H9 (cell line): ENCODE measurements at regions not wholly inside any gene's neighbourhood (a gene's known extent, or its start where the extent isn't known, plus 50 kb on each side); places are given as distances from the start of the nearest gene placed in this dataset.

Experiments used
- DNase-seq: peaks from one replicate; pipeline ENCODE4 v3.0.0-alpha.2; 2017
- H2AFZ ChIP-seq: one replicate; pipeline ENCODE4 v1.6.1; 2013; ENCODE audit warnings: mild to moderate bottlenecking, low read length, control low read depth, moderate library complexity
- H2AK5ac ChIP-seq: 2 replicates; pipeline ENCODE4 v1.6.1; 2013; ENCODE audit warnings: low read length, control low read depth, mixed read lengths; ENCODE audit not compliant: insufficient read length
- H2BK120ac ChIP-seq: one replicate; pipeline ENCODE4 v1.6.1; 2013; ENCODE audit warnings: low read depth, mild to moderate bottlenecking, low read length, control low read depth, inconsistent platforms; ENCODE audit not compliant: poor library complexity, severe bottlenecking
- H2BK12ac ChIP-seq: 2 replicates; pipeline ENCODE4 v1.6.1; 2013; ENCODE audit warnings: low read length, control low read depth, mixed read lengths, low read depth; ENCODE audit not compliant: insufficient read length
- H2BK15ac ChIP-seq: 2 replicates; pipeline ENCODE4 v1.6.1; 2013; ENCODE audit warnings: low read depth, low read length, control low read depth
- H2BK20ac ChIP-seq: one replicate; pipeline ENCODE4 v1.6.1; 2013; ENCODE audit warnings: low read depth, mild to moderate bottlenecking, low read length, control low read depth, inconsistent platforms; ENCODE audit not compliant: poor library complexity, severe bottlenecking
- H2BK5ac ChIP-seq: 2 replicates; pipeline ENCODE4 v1.6.1; 2013; ENCODE audit warnings: low read length, control low read depth, mixed read lengths; ENCODE audit not compliant: insufficient read length
- H3K14ac ChIP-seq: 2 replicates; pipeline ENCODE4 v1.6.1; 2013; ENCODE audit warnings: low read length, control low read depth; ENCODE audit not compliant: insufficient read depth
- H3K18ac ChIP-seq: 2 replicates; pipeline ENCODE4 v1.6.1; 2013; ENCODE audit warnings: low read depth, mild to moderate bottlenecking, mixed read lengths, low read length, control low read depth; ENCODE audit not compliant: insufficient read length
- H3K23ac ChIP-seq: 2 replicates; pipeline ENCODE4 v1.6.1; 2013; ENCODE audit warnings: low read length, control low read depth, mixed read lengths, low read depth; ENCODE audit not compliant: insufficient read length
- H3K23me2 ChIP-seq: 2 replicates; pipeline ENCODE4 v1.6.1; 2013; ENCODE audit warnings: low read depth, mild to moderate bottlenecking, mixed read lengths, low read length, control low read depth; ENCODE audit not compliant: insufficient read length, poor library complexity, severe bottlenecking
- H3K27ac ChIP-seq: 2 replicates; pipeline ENCODE4 v1.5.1; 2013; ENCODE audit warnings: low read length, control low read depth, mixed read lengths, low read depth; ENCODE audit not compliant: insufficient read length
- H3K27me3 ChIP-seq: 2 replicates; pipeline ENCODE4 v1.6.1; 2013; ENCODE audit warnings: low read length, control low read depth, inconsistent platforms; ENCODE audit not compliant: insufficient read depth
- H3K4ac ChIP-seq: 2 replicates; pipeline ENCODE4 v1.6.1; 2013; ENCODE audit warnings: low read depth, mild to moderate bottlenecking, control low read depth, inconsistent platforms, low read length, moderate library complexity
- H3K4me1 ChIP-seq: 2 replicates; pipeline ENCODE4 v1.6.1; 2013; ENCODE audit warnings: low read length, control low read depth, inconsistent platforms; ENCODE audit not compliant: insufficient read depth
- H3K4me2 ChIP-seq: 2 replicates; pipeline ENCODE4 v1.6.1; 2013; ENCODE audit warnings: low read length, control low read depth, mixed read lengths; ENCODE audit not compliant: insufficient read length, insufficient read depth
- H3K56ac ChIP-seq: 2 replicates; pipeline ENCODE4 v1.6.1; 2013; ENCODE audit warnings: low read depth, mild to moderate bottlenecking, mixed read lengths, low read length, control low read depth; ENCODE audit not compliant: insufficient read length
- H3K79me1 ChIP-seq: 2 replicates; pipeline ENCODE4 v1.6.1; 2013; ENCODE audit warnings: low read depth, mild to moderate bottlenecking, moderate library complexity, low read length, control low read depth, inconsistent platforms; ENCODE audit not compliant: insufficient read depth, poor library complexity, severe bottlenecking
- H3K79me2 ChIP-seq: 2 replicates; pipeline ENCODE4 v1.6.1; 2013; ENCODE audit warnings: low read length, control low read depth, inconsistent platforms; ENCODE audit not compliant: insufficient read depth
- H3K9ac ChIP-seq: 2 replicates; pipeline ENCODE4 v1.6.1; 2013; ENCODE audit warnings: low read length, control low read depth, mixed read lengths; ENCODE audit not compliant: insufficient read length; ENCODE audit errors: extremely low read depth
- H3K9me3 ChIP-seq: one replicate; pipeline ENCODE4 v1.6.1; 2013; ENCODE audit warnings: low read depth, low read length, inconsistent platforms; ENCODE audit not compliant: control insufficient read depth
- H3T11ph ChIP-seq: one replicate; pipeline ENCODE4 v1.6.1; 2013; ENCODE audit warnings: mild to moderate bottlenecking, low read length, control low read depth, inconsistent platforms
- H4K20me1 ChIP-seq: one replicate; pipeline ENCODE4 v1.6.1; 2013; ENCODE audit not compliant: control insufficient read depth, insufficient read length, insufficient read depth
- H4K5ac ChIP-seq: 2 replicates; pipeline ENCODE4 v1.6.1; 2013; ENCODE audit warnings: low read depth, mild to moderate bottlenecking, mixed read lengths, low read length, control low read depth; ENCODE audit not compliant: insufficient read length
- H4K8ac ChIP-seq: replicated peaks from 2 replicates; pipeline ENCODE4 v1.6.1; 2013; ENCODE audit warnings: low read length, control low read depth, mixed read lengths, low read depth; ENCODE audit not compliant: insufficient read length
- H4K91ac ChIP-seq: 2 replicates; pipeline ENCODE4 v1.6.1; 2013; ENCODE audit warnings: low read depth, mild to moderate bottlenecking, moderate library complexity, mixed read lengths, low read length, control low read depth; ENCODE audit not compliant: insufficient read length
- H3K27ac Mint-ChIP-seq, 3 experiments: 2 replicates in 2 of 3; 3 replicates in 1 of 3; pipeline ENCODE4 v1.8.0; 2020 to 2021; ENCODE audit warnings: mixed read lengths in 3 of 3, mild to moderate bottlenecking in 1 of 3, moderate library complexity in 1 of 3
- H3K27me3 Mint-ChIP-seq: 2 replicates; pipeline ENCODE4 v1.8.0; 2021; ENCODE audit warnings: low read depth, mild to moderate bottlenecking, moderate library complexity, mixed read lengths
- H3K36me3 Mint-ChIP-seq, 3 experiments: 2 replicates in 2 of 3; 3 replicates in 1 of 3; pipeline ENCODE4 v1.8.0; 2020 to 2021; ENCODE audit warnings: low read depth in 3 of 3, mixed read lengths in 3 of 3; ENCODE audit not compliant: insufficient read depth in 1 of 3
- H3K4me1 Mint-ChIP-seq, 2 experiments: 2 replicates each; pipeline ENCODE4 v1.8.0; 2020; ENCODE audit warnings: mixed read lengths in 2 of 2
- H3K4me3 Mint-ChIP-seq, 2 experiments: 2 replicates in 1 of 2; 3 replicates in 1 of 2; pipeline ENCODE4 v1.8.0; 2020 to 2021; ENCODE audit warnings: mild to moderate bottlenecking in 2 of 2, mixed read lengths in 2 of 2, moderate library complexity in 1 of 2
- H3K9me3 Mint-ChIP-seq, 2 experiments: 2 replicates in 1 of 2; 3 replicates in 1 of 2; pipeline ENCODE4 v1.8.0; 2020; ENCODE audit warnings: mild to moderate bottlenecking in 2 of 2, mixed read lengths in 2 of 2, moderate library complexity in 1 of 2
- WGBS: extraction: QIAGEN DNeasy Blood & Tissue Kit; methylation state at CpG from one replicate; pipeline ENCODE4 v1.1.7; 2013; ENCODE audit warnings: missing lambda C conversion rate, low lambda C conversion rate, mixed read lengths; ENCODE audit not compliant: insufficient read length; ENCODE audit errors: extremely low coverage; 5-methylcytosine and 5-hydroxymethylcytosine counted together
- TF ChIP-seq, protein P1 (sequence below): fragments of 200-600 bp; sonication (generic); conservative IDR thresholded peaks from 3 replicates; pipeline ENCODE4 v1.8.0; 2021; ENCODE audit warnings: antibody characterized with exemption, mild to moderate bottlenecking

DNA sequence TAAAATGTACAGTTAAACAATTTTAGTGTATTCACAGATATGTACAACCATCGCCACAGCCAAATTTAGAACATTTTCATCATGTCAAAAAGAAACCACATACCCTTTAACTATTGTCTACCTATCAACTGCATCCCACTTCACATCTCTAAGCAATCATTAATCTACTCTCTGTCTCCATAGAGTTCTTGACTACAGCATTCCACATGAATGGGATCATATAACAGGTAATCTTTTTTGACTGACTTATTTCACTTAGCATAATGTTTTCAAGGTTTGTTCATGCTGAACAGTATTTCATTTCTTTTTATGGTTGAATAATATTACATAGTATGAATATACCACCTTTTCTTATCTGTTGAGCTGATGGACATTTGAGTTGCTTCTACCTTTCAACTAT is 281.4 kb upstream of the EDA2R start:
- H3K27ac Mint-ChIP-seq: no peak overlapping the region
- no CpG with 5 or more reads among the region's 1 CpG for WGBS

More for the DNA sequence above, 281.4 kb upstream of the EDA2R start:
- no peak overlapping the region for H2BK20ac ChIP-seq
- H3K79me1 ChIP-seq: no peaks in the 10 kb centered on the region
- H3K9me3 Mint-ChIP-seq: peaks cover 54 to 67% of the 10 kb centered on the region in 2 experiments
- no peak overlapping the region for H2BK120ac ChIP-seq
- no peak overlapping the region for H3K56ac ChIP-seq
- H4K20me1 ChIP-seq: no peaks in the 10 kb centered on the region
- H3K27me3 Mint-ChIP-seq: no peaks in the 10 kb centered on the region
- no peak overlapping the region for H4K91ac ChIP-seq
- H2BK5ac ChIP-seq: no peak overlapping the region
- no peak overlapping the region for H2AFZ ChIP-seq
- H3T11ph ChIP-seq: no peak overlapping the region
- no peak overlapping the region for H3K27ac ChIP-seq
- no peak overlapping the region for H2BK12ac ChIP-seq
- H3K23ac ChIP-seq: no peak overlapping the region
- H3K4me3 Mint-ChIP-seq: no peak overlapping the region
- no peak for DNase-seq
- H2AK5ac ChIP-seq: no peak overlapping the region
- no peaks in the 10 kb centered on the region for H3K79me2 ChIP-seq
- no peaks in the 10 kb centered on the region for H3K4me1 ChIP-seq
- H3K9me3 ChIP-seq: peaks cover 23% of the 10 kb centered on the region
- peaks cover 0 to 3% (median 3%) of the 10 kb centered on the region in 3 experiments; a peak in 4 of 7 replicates for H3K36me3 Mint-ChIP-seq
- no peak overlapping the region for H2BK15ac ChIP-seq
- no peaks in the 10 kb centered on the region for H3K4me1 Mint-ChIP-seq
- H3K27me3 ChIP-seq: no peaks in the 10 kb centered on the region
- no peak overlapping the region for H4K8ac ChIP-seq
- no peak overlapping the region for H3K4ac ChIP-seq
- H3K4me2 ChIP-seq: no peak overlapping the region
- no peak overlapping the region for H3K18ac ChIP-seq
- no peak overlapping the region for H4K5ac ChIP-seq
- H3K23me2 ChIP-seq: no peaks in the 10 kb centered on the region
- TF ChIP-seq, protein P1, sequence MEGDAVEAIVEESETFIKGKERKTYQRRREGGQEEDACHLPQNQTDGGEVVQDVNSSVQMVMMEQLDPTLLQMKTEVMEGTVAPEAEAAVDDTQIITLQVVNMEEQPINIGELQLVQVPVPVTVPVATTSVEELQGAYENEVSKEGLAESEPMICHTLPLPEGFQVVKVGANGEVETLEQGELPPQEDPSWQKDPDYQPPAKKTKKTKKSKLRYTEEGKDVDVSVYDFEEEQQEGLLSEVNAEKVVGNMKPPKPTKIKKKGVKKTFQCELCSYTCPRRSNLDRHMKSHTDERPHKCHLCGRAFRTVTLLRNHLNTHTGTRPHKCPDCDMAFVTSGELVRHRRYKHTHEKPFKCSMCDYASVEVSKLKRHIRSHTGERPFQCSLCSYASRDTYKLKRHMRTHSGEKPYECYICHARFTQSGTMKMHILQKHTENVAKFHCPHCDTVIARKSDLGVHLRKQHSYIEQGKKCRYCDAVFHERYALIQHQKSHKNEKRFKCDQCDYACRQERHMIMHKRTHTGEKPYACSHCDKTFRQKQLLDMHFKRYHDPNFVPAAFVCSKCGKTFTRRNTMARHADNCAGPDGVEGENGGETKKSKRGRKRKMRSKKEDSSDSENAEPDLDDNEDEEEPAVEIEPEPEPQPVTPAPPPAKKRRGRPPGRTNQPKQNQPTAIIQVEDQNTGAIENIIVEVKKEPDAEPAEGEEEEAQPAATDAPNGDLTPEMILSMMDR: no peak
- no peak overlapping the region for H3K9ac ChIP-seq
- no peak overlapping the region for H3K14ac ChIP-seq
